HL-60 (cell line): ENCODE measurements at regions not wholly inside any gene's neighbourhood (a gene's known extent, or its start where the extent isn't known, plus 50 kb on each side); places are given as distances from the start of the nearest gene placed in this dataset.

ENCODE experiments used
- CTCF ChIP-seq: IDR thresholded peaks from one replicate; pipeline ENCODE4 v1.5.1; 2011; ENCODE audit warnings: low read length, control low read depth, inconsistent platforms; ENCODE audit not compliant: insufficient read depth
- GABPA ChIP-seq: IDR thresholded peaks from 2 replicates; pipeline ENCODE4 v1.6.1; 2012; ENCODE audit warnings: low read depth
- POLR2AphosphoS5 ChIP-seq: IDR thresholded peaks from 2 replicates; pipeline ENCODE4 v1.6.1; 2012; ENCODE audit warnings: low read depth
- REST ChIP-seq: IDR thresholded peaks from 2 replicates; pipeline ENCODE4 v1.6.1; 2012; ENCODE audit warnings: low read depth; ENCODE audit not compliant: insufficient replicate concordance
- SPI1 ChIP-seq: IDR thresholded peaks from 2 replicates; pipeline ENCODE4 v1.6.1; 2012; ENCODE audit warnings: low read depth, mild to moderate bottlenecking, borderline replicate concordance

GRCh38 chr10:20598590-20598989 is 298.5 kb downstream of the NEBL start:
- TF ChIP-seq CTCF, result no peak
- TF ChIP-seq POLR2AphosphoS5, result no peak
- no peak for TF ChIP-seq REST
- no peak for TF ChIP-seq GABPA
- no peak for TF ChIP-seq SPI1
